HCT116 (cell line): ENCODE measurements at regions not wholly inside any gene's neighbourhood (a gene's known extent, or its start where the extent isn't known, plus 50 kb on each side); places are given as distances from the start of the nearest gene placed in this dataset.

ENCODE experiments used
- FOSL1 ChIP-seq: IDR thresholded peaks from 2 replicates; pipeline ENCODE4 v1.6.1; 2012; ENCODE audit warnings: low read depth
- JUND ChIP-seq: IDR thresholded peaks from 2 replicates; pipeline ENCODE4 v1.6.1; 2012
- POLR2A ChIP-seq: IDR thresholded peaks from 2 replicates; pipeline ENCODE4 v1.7.0; 2011; ENCODE audit warnings: borderline replicate concordance; ENCODE audit not compliant: insufficient read depth, insufficient read length; ENCODE audit errors: extremely low read depth
- POLR2AphosphoS5 ChIP-seq: IDR thresholded peaks from 2 replicates; pipeline ENCODE4 v1.6.1; 2011; ENCODE audit warnings: mild to moderate bottlenecking, low read depth, low read length, moderate library complexity
- SP1 ChIP-seq: IDR thresholded peaks from 2 replicates; pipeline ENCODE4 v1.6.1; 2012; ENCODE audit warnings: low read depth
- YY1 ChIP-seq: IDR thresholded peaks from 2 replicates; pipeline ENCODE4 v1.6.1; 2011; ENCODE audit warnings: low read length, low read depth, moderate library complexity, mild to moderate bottlenecking; ENCODE audit not compliant: insufficient replicate concordance; ENCODE audit errors: extremely low read depth
- TF ChIP-seq, protein P1 (sequence below), 3 experiments: fragments of 200-600 bp in 1 of 3; sonication (generic) in 1 of 3; IDR thresholded peaks in 2 of 3; conservative IDR thresholded peaks in 1 of 3; 2 replicates each; pipeline ENCODE4 v1.5.1; 2012 to 2017; ENCODE audit warnings: low read depth in 2 of 3, low read length in 2 of 3, antibody characterized with exemption in 1 of 3, borderline replicate concordance in 1 of 3, control low read depth in 1 of 3, mild to moderate bottlenecking in 1 of 3, mixed read lengths in 1 of 3, mixed run types in 1 of 3, moderate library complexity in 1 of 3; ENCODE audit not compliant: insufficient read depth in 1 of 3
- TF ChIP-seq, protein P2 (sequence below): IDR thresholded peaks from 2 replicates; pipeline ENCODE4 v1.6.1; 2012; ENCODE audit warnings: low read depth

DNA sequence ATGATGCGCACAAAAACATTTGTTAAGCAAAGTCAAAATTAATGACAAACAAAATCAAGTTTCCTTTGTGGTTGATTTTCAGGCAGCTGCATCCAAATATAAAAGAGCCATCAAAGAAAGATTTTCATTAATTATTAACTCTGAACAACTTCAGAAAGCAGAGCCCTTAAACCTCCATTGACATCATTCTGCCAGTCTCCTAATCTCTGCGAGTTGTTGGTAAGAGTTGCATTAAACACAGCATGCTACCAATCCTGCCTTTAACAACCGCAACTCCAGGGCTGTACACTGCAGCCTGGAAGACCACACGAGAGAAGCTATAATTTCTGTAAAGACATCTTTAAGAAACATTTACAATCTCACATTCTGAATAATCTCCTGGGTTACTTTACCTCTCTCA lies 204.6 kb downstream of the NR2F2 start:
- TF ChIP-seq POLR2A (no peak), SP1 (no peak), JUND (no peak), YY1 (no peak), POLR2AphosphoS5 (no peak), FOSL1 (no peak)
- TF ChIP-seq, protein P1, sequence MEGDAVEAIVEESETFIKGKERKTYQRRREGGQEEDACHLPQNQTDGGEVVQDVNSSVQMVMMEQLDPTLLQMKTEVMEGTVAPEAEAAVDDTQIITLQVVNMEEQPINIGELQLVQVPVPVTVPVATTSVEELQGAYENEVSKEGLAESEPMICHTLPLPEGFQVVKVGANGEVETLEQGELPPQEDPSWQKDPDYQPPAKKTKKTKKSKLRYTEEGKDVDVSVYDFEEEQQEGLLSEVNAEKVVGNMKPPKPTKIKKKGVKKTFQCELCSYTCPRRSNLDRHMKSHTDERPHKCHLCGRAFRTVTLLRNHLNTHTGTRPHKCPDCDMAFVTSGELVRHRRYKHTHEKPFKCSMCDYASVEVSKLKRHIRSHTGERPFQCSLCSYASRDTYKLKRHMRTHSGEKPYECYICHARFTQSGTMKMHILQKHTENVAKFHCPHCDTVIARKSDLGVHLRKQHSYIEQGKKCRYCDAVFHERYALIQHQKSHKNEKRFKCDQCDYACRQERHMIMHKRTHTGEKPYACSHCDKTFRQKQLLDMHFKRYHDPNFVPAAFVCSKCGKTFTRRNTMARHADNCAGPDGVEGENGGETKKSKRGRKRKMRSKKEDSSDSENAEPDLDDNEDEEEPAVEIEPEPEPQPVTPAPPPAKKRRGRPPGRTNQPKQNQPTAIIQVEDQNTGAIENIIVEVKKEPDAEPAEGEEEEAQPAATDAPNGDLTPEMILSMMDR (IDR thresholded peaks at IDR 0.05 in 2 of 3, conservative IDR thresholded peaks at IDR 0.05 in 1 of 3; ENCODE audit: borderline replicate concordance in 1 of 3, insufficient read depth in 1 of 3, low read depth in 2 of 3, low read length in 2 of 3), result no peak
- TF ChIP-seq, protein P2, sequence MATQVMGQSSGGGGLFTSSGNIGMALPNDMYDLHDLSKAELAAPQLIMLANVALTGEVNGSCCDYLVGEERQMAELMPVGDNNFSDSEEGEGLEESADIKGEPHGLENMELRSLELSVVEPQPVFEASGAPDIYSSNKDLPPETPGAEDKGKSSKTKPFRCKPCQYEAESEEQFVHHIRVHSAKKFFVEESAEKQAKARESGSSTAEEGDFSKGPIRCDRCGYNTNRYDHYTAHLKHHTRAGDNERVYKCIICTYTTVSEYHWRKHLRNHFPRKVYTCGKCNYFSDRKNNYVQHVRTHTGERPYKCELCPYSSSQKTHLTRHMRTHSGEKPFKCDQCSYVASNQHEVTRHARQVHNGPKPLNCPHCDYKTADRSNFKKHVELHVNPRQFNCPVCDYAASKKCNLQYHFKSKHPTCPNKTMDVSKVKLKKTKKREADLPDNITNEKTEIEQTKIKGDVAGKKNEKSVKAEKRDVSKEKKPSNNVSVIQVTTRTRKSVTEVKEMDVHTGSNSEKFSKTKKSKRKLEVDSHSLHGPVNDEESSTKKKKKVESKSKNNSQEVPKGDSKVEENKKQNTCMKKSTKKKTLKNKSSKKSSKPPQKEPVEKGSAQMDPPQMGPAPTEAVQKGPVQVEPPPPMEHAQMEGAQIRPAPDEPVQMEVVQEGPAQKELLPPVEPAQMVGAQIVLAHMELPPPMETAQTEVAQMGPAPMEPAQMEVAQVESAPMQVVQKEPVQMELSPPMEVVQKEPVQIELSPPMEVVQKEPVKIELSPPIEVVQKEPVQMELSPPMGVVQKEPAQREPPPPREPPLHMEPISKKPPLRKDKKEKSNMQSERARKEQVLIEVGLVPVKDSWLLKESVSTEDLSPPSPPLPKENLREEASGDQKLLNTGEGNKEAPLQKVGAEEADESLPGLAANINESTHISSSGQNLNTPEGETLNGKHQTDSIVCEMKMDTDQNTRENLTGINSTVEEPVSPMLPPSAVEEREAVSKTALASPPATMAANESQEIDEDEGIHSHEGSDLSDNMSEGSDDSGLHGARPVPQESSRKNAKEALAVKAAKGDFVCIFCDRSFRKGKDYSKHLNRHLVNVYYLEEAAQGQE, result no peak
